ENCODE measurements at regions not wholly inside any gene's neighbourhood (a gene's known extent, or its start where the extent isn't known, plus 50 kb on each side); places are given as distances from the start of the nearest gene placed in this dataset.

DNA sequence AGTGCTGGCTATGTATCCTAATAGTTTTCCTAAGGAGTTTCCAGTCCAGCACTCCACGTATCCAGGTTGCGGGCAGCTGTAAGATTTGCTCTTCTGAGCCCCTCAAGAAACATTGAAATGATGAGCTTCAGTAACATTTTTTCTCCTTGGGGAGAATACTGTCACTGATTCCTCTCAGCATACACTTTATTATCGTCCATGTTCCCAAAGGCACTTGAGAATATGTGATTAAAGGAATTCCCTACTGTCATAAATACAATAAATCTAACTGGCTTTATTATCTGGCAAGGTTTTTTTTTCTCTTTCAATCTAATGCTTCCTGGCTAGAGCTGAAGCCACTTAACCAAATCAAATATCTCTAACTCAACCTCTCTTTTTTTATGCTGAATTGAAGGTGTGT, 359.2 kb upstream of the PKN2 start:
- TF ChIP-seq ZNF274 (IDR thresholded peaks at IDR 0.05; ENCODE audit: insufficient read depth, insufficient read length) (no peak), ESRRA (IDR thresholded peaks at IDR 0.05; ENCODE audit: low read length) (no peak), RFX5 (IDR thresholded peaks at IDR 0.05; ENCODE audit: low read depth, low read length) (no peak), IKZF1 (conservative IDR thresholded peaks at IDR 0.05) (no peak)
- TF ChIP-seq, protein P1, sequence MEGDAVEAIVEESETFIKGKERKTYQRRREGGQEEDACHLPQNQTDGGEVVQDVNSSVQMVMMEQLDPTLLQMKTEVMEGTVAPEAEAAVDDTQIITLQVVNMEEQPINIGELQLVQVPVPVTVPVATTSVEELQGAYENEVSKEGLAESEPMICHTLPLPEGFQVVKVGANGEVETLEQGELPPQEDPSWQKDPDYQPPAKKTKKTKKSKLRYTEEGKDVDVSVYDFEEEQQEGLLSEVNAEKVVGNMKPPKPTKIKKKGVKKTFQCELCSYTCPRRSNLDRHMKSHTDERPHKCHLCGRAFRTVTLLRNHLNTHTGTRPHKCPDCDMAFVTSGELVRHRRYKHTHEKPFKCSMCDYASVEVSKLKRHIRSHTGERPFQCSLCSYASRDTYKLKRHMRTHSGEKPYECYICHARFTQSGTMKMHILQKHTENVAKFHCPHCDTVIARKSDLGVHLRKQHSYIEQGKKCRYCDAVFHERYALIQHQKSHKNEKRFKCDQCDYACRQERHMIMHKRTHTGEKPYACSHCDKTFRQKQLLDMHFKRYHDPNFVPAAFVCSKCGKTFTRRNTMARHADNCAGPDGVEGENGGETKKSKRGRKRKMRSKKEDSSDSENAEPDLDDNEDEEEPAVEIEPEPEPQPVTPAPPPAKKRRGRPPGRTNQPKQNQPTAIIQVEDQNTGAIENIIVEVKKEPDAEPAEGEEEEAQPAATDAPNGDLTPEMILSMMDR (IDR thresholded peaks at IDR 0.05 in 2 of 3, conservative IDR thresholded peaks at IDR 0.05 in 1 of 3; ENCODE audit: control insufficient read depth in 2 of 3, extremely low read depth in 1 of 3, insufficient read depth in 1 of 3, low read depth in 3 of 3, low read length in 3 of 3), result no peak

Data from GM12878 (cell line).